Activated T-helper 1 cell treated with Interleukin-2 at 50 U/mL for 16 hours (primary cell): ENCODE measurements at regions not wholly inside any gene's neighbourhood (a gene's known extent, or its start where the extent isn't known, plus 50 kb on each side); places are given as distances from the start of the nearest gene placed in this dataset.

Source experiments
- DNase-seq: peaks from one replicate; pipeline ENCODE4 v3.0.0-alpha.2; 2020; ENCODE audit warnings: low read depth

GRCh38 chr12:30827101-30828066 lies 72.6 kb upstream of the CAPRIN2 start:
- DNase-seq = no peak

GRCh38 chr12:30826276-30826675 lies 71.5 kb upstream of the CAPRIN2 start:
- DNase-seq = no peak

- DNase-seq = no peak
Observed at GRCh38 chr12:30825341-30825740, 70.6 kb upstream of the CAPRIN2 start.

- DNase-seq = no peak
Observed at GRCh38 chr12:30824311-30824710, 69.6 kb upstream of the CAPRIN2 start.

GRCh38 chr12:30823764-30824163 lies 69.0 kb upstream of the CAPRIN2 start:
- DNase-seq = no peak

GRCh38 chr12:30823156-30823699 lies 68.5 kb upstream of the CAPRIN2 start:
- DNase-seq = peak; percentile 20

- peak; percentile 9 for DNase-seq
Observed at GRCh38 chr12:30822385-30823155, 67.8 kb upstream of the CAPRIN2 start.

- no peak for DNase-seq
Observed at GRCh38 chr12:30820406-30820946, 65.7 kb upstream of the CAPRIN2 start.

GRCh38 chr12:30818562-30818961 lies 63.8 kb upstream of the CAPRIN2 start:
- DNase-seq = no peak

- DNase-seq = no peak
Observed at GRCh38 chr12:30816742-30817465, 62.2 kb upstream of the CAPRIN2 start.

GRCh38 chr12:30814295-30814655 lies 59.5 kb upstream of the CAPRIN2 start:
- no peak for DNase-seq

- no peak for DNase-seq
Observed at GRCh38 chr12:30813525-30814294, 59.0 kb upstream of the CAPRIN2 start.

GRCh38 chr12:30811966-30812365 lies 57.2 kb upstream of the CAPRIN2 start:
- DNase-seq = no peak

- no peak for DNase-seq
Observed at GRCh38 chr12:30810918-30811317, 56.2 kb upstream of the CAPRIN2 start.

- DNase-seq = no peak
Observed at GRCh38 chr12:30807695-30808034, 52.9 kb upstream of the CAPRIN2 start.

GRCh38 chr12:30806989-30807694 lies 52.4 kb upstream of the CAPRIN2 start:
- no peak for DNase-seq

GRCh38 chr12:30805959-30806358 lies 51.2 kb upstream of the CAPRIN2 start:
- DNase-seq = no peak
